HL-60 (cell line): ENCODE measurements at regions not wholly inside any gene's neighbourhood (a gene's known extent, or its start where the extent isn't known, plus 50 kb on each side); places are given as distances from the start of the nearest gene placed in this dataset.

ENCODE experiments used
- DNase-seq, 2 experiments: peaks; one replicate each; pipeline ENCODE4 v3.0.0-alpha.2; 2010 to 2020; ENCODE audit warnings: low read depth in 1 of 2, low spot score in 1 of 2
- H3K27ac ChIP-seq: fragments of 250-450 bp; sonication (Bioruptor Pico); replicated peaks from 2 replicates; pipeline ENCODE4 v1.5.1; 2020; ENCODE audit warnings: mild to moderate bottlenecking, moderate library complexity
- H3K27me3 ChIP-seq: fragments of 250-450 bp; sonication (Bioruptor Pico); 2 replicates; pipeline ENCODE4 v1.5.1; 2021; ENCODE audit warnings: mild to moderate bottlenecking, moderate library complexity; ENCODE audit not compliant: insufficient read depth, poor library complexity, severe bottlenecking
- H3K4me3 ChIP-seq: replicated peaks from 2 replicates; pipeline ENCODE4 v1.5.1; 2011; ENCODE audit warnings: mild to moderate bottlenecking, control low read depth, low read length; ENCODE audit not compliant: insufficient read depth
- GABPA ChIP-seq: IDR thresholded peaks from 2 replicates; pipeline ENCODE4 v1.6.1; 2012; ENCODE audit warnings: low read depth
- POLR2AphosphoS5 ChIP-seq: IDR thresholded peaks from 2 replicates; pipeline ENCODE4 v1.6.1; 2012; ENCODE audit warnings: low read depth
- SPI1 ChIP-seq: IDR thresholded peaks from 2 replicates; pipeline ENCODE4 v1.6.1; 2012; ENCODE audit warnings: low read depth, mild to moderate bottlenecking, borderline replicate concordance
- TF ChIP-seq, protein P1 (sequence below): IDR thresholded peaks from one replicate; pipeline ENCODE4 v1.5.1; 2011; ENCODE audit warnings: low read length, control low read depth, inconsistent platforms; ENCODE audit not compliant: insufficient read depth
- TF ChIP-seq, protein P2 (sequence below): IDR thresholded peaks from 2 replicates; pipeline ENCODE4 v1.6.1; 2012; ENCODE audit warnings: low read depth; ENCODE audit not compliant: insufficient replicate concordance

- H3K27me3 ChIP-seq = peaks cover 8% of the 10 kb centered on the region
- TF ChIP-seq SPI1 (no peak), POLR2AphosphoS5 (no peak), GABPA (no peak)
- TF ChIP-seq, protein P1, sequence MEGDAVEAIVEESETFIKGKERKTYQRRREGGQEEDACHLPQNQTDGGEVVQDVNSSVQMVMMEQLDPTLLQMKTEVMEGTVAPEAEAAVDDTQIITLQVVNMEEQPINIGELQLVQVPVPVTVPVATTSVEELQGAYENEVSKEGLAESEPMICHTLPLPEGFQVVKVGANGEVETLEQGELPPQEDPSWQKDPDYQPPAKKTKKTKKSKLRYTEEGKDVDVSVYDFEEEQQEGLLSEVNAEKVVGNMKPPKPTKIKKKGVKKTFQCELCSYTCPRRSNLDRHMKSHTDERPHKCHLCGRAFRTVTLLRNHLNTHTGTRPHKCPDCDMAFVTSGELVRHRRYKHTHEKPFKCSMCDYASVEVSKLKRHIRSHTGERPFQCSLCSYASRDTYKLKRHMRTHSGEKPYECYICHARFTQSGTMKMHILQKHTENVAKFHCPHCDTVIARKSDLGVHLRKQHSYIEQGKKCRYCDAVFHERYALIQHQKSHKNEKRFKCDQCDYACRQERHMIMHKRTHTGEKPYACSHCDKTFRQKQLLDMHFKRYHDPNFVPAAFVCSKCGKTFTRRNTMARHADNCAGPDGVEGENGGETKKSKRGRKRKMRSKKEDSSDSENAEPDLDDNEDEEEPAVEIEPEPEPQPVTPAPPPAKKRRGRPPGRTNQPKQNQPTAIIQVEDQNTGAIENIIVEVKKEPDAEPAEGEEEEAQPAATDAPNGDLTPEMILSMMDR = no peak
- TF ChIP-seq, protein P2, sequence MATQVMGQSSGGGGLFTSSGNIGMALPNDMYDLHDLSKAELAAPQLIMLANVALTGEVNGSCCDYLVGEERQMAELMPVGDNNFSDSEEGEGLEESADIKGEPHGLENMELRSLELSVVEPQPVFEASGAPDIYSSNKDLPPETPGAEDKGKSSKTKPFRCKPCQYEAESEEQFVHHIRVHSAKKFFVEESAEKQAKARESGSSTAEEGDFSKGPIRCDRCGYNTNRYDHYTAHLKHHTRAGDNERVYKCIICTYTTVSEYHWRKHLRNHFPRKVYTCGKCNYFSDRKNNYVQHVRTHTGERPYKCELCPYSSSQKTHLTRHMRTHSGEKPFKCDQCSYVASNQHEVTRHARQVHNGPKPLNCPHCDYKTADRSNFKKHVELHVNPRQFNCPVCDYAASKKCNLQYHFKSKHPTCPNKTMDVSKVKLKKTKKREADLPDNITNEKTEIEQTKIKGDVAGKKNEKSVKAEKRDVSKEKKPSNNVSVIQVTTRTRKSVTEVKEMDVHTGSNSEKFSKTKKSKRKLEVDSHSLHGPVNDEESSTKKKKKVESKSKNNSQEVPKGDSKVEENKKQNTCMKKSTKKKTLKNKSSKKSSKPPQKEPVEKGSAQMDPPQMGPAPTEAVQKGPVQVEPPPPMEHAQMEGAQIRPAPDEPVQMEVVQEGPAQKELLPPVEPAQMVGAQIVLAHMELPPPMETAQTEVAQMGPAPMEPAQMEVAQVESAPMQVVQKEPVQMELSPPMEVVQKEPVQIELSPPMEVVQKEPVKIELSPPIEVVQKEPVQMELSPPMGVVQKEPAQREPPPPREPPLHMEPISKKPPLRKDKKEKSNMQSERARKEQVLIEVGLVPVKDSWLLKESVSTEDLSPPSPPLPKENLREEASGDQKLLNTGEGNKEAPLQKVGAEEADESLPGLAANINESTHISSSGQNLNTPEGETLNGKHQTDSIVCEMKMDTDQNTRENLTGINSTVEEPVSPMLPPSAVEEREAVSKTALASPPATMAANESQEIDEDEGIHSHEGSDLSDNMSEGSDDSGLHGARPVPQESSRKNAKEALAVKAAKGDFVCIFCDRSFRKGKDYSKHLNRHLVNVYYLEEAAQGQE = no peak
- DNase-seq = no peak
- H3K27ac ChIP-seq = no peak overlapping the region
- no peak overlapping the region for H3K4me3 ChIP-seq
These were observed 190.7 kb downstream of the CD47 start for GRCh38 chr3:107899990-107900651.

GRCh38 chr3:107897471-107898061 is 193.3 kb downstream of the CD47 start:
- TF ChIP-seq SPI1 = peak; percentile 84
- no peak for TF ChIP-seq GABPA
- no peak overlapping the region for H3K27ac ChIP-seq
- peak in 1 of 2 experiments; percentile 2 for DNase-seq
- peaks cover 11% of the 10 kb centered on the region for H3K27me3 ChIP-seq
- no peak overlapping the region for H3K4me3 ChIP-seq

- DNase-seq = no peak
- TF ChIP-seq POLR2AphosphoS5 (no peak), SPI1 (no peak), GABPA (no peak)
- no peak overlapping the region for H3K4me3 ChIP-seq
- H3K27ac ChIP-seq = no peak overlapping the region
- peaks cover 11% of the 10 kb centered on the region for H3K27me3 ChIP-seq
These were observed 195.8 kb downstream of the CD47 start for GRCh38 chr3:107894998-107895397.

DNA sequence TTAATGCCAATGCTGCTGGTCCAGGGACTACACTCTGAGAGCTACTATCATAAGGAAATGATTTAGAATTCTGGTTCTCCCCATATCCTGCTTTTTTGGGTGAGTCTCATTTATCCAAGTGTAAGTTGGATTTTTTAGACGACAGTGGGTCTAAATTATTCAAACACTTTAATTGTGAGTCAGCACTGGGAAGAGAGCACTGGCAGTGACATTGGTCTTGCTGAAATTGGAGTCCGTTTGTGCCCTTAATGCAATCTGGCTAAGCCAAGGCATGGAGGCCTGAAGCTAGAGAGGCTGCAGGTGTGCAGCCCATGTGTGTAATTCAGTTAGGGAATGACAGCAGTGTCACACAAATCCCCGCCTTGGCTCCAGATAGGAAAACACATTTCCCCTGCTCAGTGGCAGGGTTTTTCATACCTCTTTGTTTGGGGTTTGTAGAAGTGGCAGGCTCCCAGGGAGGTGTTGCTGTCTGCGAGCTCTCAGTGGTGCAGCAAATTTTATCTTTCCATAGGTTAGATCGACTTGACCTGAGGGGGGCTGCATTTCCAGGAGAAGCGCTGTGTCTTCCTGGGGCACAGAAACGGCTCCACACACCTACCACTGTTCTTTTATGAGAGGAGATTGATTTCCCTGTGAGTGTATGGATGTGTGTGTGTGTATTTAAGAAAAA is 197.7 kb downstream of the CD47 start:
- no peak overlapping the region for H3K27ac ChIP-seq
- H3K4me3 ChIP-seq = no peak overlapping the region
- TF ChIP-seq, protein P2 = no peak
- no peak for TF ChIP-seq GABPA
- no peak for TF ChIP-seq POLR2AphosphoS5
- TF ChIP-seq, protein P1 = no peak
- no peak for TF ChIP-seq SPI1
- H3K27me3 ChIP-seq = peaks cover 8% of the 10 kb centered on the region
- no peak for DNase-seq
